DND-41 (cell line): ENCODE measurements at regions not wholly inside any gene's neighbourhood (a gene's known extent, or its start where the extent isn't known, plus 50 kb on each side); places are given as distances from the start of the nearest gene placed in this dataset.

Experiments used
- CTCF ChIP-seq: IDR thresholded peaks from 2 replicates; pipeline ENCODE4 v1.5.1; 2012; ENCODE audit warnings: borderline replicate concordance, low read length, moderate library complexity, mild to moderate bottlenecking; ENCODE audit not compliant: poor library complexity, severe bottlenecking; ENCODE audit errors: extremely low read depth
- EZH2 ChIP-seq: IDR thresholded peaks from 3 replicates; pipeline ENCODE4 v1.6.1; 2012; ENCODE audit warnings: borderline replicate concordance, low read depth, mild to moderate bottlenecking, moderate library complexity, low read length, inconsistent platforms; ENCODE audit not compliant: severe bottlenecking

GRCh38 chr2:207434306-207434705, 95.5 kb upstream of the CREB1 start:
- no peak for TF ChIP-seq EZH2
- no peak for TF ChIP-seq CTCF
